Gastroesophageal sphincter (tissue), 3 donors: ENCODE measurements at regions not wholly inside any gene's neighbourhood (a gene's known extent, or its start where the extent isn't known, plus 50 kb on each side); places are given as distances from the start of the nearest gene placed in this dataset.

ENCODE experiments used
- POLR2A ChIP-seq, 2 donors: fragments of 450-650 bp; IDR thresholded peaks; one replicate each; pipeline ENCODE4 v1.6.1; 2017; ENCODE audit warnings: antibody characterized with exemption in 2 of 2, mild to moderate bottlenecking in 2 of 2, moderate library complexity in 1 of 2
- POLR2AphosphoS5 ChIP-seq: sonication (generic); formaldehyde crosslinking; IDR thresholded peaks from one replicate; pipeline ENCODE4 v1.6.1; 2017; ENCODE audit warnings: antibody characterized with exemption
- TF ChIP-seq, protein P1 (sequence below), 4 experiments: fragments of 200-600 bp in 2 of 4; fragments of 450-650 bp in 2 of 4; sonication (generic) in 1 of 4; IDR thresholded peaks; one replicate each; pipeline ENCODE4 v1.5.1; 2017 to 2019; ENCODE audit warnings: antibody characterized with exemption in 4 of 4, mild to moderate bottlenecking in 2 of 4, moderate library complexity in 2 of 4

- TF ChIP-seq, protein P1, sequence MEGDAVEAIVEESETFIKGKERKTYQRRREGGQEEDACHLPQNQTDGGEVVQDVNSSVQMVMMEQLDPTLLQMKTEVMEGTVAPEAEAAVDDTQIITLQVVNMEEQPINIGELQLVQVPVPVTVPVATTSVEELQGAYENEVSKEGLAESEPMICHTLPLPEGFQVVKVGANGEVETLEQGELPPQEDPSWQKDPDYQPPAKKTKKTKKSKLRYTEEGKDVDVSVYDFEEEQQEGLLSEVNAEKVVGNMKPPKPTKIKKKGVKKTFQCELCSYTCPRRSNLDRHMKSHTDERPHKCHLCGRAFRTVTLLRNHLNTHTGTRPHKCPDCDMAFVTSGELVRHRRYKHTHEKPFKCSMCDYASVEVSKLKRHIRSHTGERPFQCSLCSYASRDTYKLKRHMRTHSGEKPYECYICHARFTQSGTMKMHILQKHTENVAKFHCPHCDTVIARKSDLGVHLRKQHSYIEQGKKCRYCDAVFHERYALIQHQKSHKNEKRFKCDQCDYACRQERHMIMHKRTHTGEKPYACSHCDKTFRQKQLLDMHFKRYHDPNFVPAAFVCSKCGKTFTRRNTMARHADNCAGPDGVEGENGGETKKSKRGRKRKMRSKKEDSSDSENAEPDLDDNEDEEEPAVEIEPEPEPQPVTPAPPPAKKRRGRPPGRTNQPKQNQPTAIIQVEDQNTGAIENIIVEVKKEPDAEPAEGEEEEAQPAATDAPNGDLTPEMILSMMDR (IDR thresholded peaks at IDR 0.05): no peak
- TF ChIP-seq POLR2AphosphoS5: no peak
- TF ChIP-seq POLR2A (IDR thresholded peaks at IDR 0.05): no peak
Measured at GRCh38 chr20:60215816-60216730, 257.9 kb downstream of the CDH26 start.
